ENCODE measurements at regions not wholly inside any gene's neighbourhood (a gene's known extent, or its start where the extent isn't known, plus 50 kb on each side); places are given as distances from the start of the nearest gene placed in this dataset.

DNA sequence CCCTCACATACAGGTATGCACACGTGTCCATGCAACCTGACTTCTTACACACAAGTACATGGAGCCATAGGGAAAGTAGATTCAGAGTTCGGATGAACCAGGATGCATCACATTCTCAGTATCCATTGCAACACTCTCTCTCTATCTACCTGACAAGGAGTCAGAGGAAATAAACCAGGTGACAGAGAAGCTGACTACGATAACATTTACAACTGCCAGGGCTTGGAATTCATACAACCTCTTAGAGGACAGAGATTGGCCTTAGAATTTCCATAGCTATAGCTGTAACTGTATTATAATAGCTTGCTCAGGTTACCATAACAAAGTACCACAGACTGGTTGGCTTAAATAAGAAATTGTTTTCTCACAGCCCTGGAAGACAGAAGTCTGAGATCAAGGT lies 116.9 kb upstream of the PALMD start (continued):
- TF ChIP-seq TAF1 (conservative IDR thresholded peaks at IDR 0.05) (no peak), HNF4A (conservative IDR thresholded peaks at IDR 0.05) (no peak), FOXA1 (IDR thresholded peaks at IDR 0.05) (no peak), RXRA (IDR thresholded peaks at IDR 0.05) (no peak)
- TF ChIP-seq, protein P1, sequence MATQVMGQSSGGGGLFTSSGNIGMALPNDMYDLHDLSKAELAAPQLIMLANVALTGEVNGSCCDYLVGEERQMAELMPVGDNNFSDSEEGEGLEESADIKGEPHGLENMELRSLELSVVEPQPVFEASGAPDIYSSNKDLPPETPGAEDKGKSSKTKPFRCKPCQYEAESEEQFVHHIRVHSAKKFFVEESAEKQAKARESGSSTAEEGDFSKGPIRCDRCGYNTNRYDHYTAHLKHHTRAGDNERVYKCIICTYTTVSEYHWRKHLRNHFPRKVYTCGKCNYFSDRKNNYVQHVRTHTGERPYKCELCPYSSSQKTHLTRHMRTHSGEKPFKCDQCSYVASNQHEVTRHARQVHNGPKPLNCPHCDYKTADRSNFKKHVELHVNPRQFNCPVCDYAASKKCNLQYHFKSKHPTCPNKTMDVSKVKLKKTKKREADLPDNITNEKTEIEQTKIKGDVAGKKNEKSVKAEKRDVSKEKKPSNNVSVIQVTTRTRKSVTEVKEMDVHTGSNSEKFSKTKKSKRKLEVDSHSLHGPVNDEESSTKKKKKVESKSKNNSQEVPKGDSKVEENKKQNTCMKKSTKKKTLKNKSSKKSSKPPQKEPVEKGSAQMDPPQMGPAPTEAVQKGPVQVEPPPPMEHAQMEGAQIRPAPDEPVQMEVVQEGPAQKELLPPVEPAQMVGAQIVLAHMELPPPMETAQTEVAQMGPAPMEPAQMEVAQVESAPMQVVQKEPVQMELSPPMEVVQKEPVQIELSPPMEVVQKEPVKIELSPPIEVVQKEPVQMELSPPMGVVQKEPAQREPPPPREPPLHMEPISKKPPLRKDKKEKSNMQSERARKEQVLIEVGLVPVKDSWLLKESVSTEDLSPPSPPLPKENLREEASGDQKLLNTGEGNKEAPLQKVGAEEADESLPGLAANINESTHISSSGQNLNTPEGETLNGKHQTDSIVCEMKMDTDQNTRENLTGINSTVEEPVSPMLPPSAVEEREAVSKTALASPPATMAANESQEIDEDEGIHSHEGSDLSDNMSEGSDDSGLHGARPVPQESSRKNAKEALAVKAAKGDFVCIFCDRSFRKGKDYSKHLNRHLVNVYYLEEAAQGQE (IDR thresholded peaks at IDR 0.05) = no peak

- 44% methylated on average over 5 of the region's 5 CpGs for WGBS
- TF ChIP-seq, protein P2, sequence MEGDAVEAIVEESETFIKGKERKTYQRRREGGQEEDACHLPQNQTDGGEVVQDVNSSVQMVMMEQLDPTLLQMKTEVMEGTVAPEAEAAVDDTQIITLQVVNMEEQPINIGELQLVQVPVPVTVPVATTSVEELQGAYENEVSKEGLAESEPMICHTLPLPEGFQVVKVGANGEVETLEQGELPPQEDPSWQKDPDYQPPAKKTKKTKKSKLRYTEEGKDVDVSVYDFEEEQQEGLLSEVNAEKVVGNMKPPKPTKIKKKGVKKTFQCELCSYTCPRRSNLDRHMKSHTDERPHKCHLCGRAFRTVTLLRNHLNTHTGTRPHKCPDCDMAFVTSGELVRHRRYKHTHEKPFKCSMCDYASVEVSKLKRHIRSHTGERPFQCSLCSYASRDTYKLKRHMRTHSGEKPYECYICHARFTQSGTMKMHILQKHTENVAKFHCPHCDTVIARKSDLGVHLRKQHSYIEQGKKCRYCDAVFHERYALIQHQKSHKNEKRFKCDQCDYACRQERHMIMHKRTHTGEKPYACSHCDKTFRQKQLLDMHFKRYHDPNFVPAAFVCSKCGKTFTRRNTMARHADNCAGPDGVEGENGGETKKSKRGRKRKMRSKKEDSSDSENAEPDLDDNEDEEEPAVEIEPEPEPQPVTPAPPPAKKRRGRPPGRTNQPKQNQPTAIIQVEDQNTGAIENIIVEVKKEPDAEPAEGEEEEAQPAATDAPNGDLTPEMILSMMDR (IDR thresholded peaks at IDR 0.05; ENCODE audit: low read depth, low read length, missing input control) = no peak
- no peak for TF ChIP-seq TAF1 (conservative IDR thresholded peaks at IDR 0.05)
- TF ChIP-seq, protein P3, sequence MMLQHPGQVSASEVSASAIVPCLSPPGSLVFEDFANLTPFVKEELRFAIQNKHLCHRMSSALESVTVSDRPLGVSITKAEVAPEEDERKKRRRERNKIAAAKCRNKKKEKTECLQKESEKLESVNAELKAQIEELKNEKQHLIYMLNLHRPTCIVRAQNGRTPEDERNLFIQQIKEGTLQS (IDR thresholded peaks at IDR 0.05) = no peak
- TF ChIP-seq GABPA (IDR thresholded peaks at IDR 0.05 in 1 of 2, conservative IDR thresholded peaks at IDR 0.05 in 1 of 2) = no peak
- TF ChIP-seq HNF4A (conservative IDR thresholded peaks at IDR 0.05) = no peak
- TF ChIP-seq, protein P1 (IDR thresholded peaks at IDR 0.05) = no peak
- no peak for TF ChIP-seq YY1 (IDR thresholded peaks at IDR 0.05)
- no peak for TF ChIP-seq FOXA1 (IDR thresholded peaks at IDR 0.05)
- TF ChIP-seq NR2F2 (IDR thresholded peaks at IDR 0.05) = no peak
- TF ChIP-seq RXRA (IDR thresholded peaks at IDR 0.05) = no peak
- TF ChIP-seq JUND (IDR thresholded peaks at IDR 0.05) = no peak
- TF ChIP-seq FOXA2 (IDR thresholded peaks at IDR 0.05) = no peak
These were observed 114.2 kb upstream of the PALMD start for GRCh38 chr1:99531578-99532275.

More at GRCh38 chr1:99531578-99532275, 114.2 kb upstream of the PALMD start:
- Histone ChIP-seq H3K9ac (ENCODE audit: low read depth in 1 of 2, low read length in 2 of 2) (no peak overlapping the region), H3K27me3 (ENCODE audit: control insufficient read depth in 4 of 4, insufficient read depth in 4 of 4, low read length in 3 of 4) (no peaks in the 10 kb centered on the region), H3K36me3 (ENCODE audit: control insufficient read depth in 4 of 4, insufficient read depth in 3 of 4, low read depth in 1 of 4, low read length in 3 of 4) (no peaks in the 10 kb centered on the region), H3K4me3 (ENCODE audit: low read depth in 1 of 3, low read length in 3 of 3) (no peak overlapping the region), H3K4me1 (ENCODE audit: control insufficient read depth in 4 of 4, insufficient read depth in 4 of 4, low read length in 3 of 4) (peaks cover 0 to 6% (median 1%) of the 10 kb centered on the region in 4 donors), H3K27ac (ENCODE audit: low read depth in 1 of 2, low read length in 2 of 2) (no peak overlapping the region), H3K9me3 (ENCODE audit: control insufficient read depth in 4 of 4, low read length in 3 of 4) (no peaks in the 10 kb centered on the region)
- no peak for DNase-seq (ENCODE audit: low spot score)
